SK-N-SH (cell line): ENCODE measurements at regions not wholly inside any gene's neighbourhood (a gene's known extent, or its start where the extent isn't known, plus 50 kb on each side); places are given as distances from the start of the nearest gene placed in this dataset.

ENCODE experiments used
- CTCF ChIA-PET: fragments of 300-600, 350-600 bp; formaldehyde crosslinking; extraction: SDS; loops from one replicate; lab custom pipeline; 2021; lab: Yijun Ruan, JAX
- POLR2A ChIA-PET: fragments of 350-600 bp; sonication (Branson Sonifier 250); formaldehyde crosslinking; extraction: SDS; loops from one replicate; lab custom pipeline; 2020; ENCODE audit warnings: antibody characterized with exemption, inconsistent platforms; lab: Yijun Ruan, JAX
- DNase-seq: peaks from one replicate; pipeline ENCODE4 v3.0.0; 2012
- H2AFZ ChIP-seq: fragments of 200-600 bp; sonication (generic); 2 replicates; pipeline ENCODE4 v1.8.1; 2016; ENCODE audit warnings: antibody characterized with exemption, mild to moderate bottlenecking, low read depth
- H3F3A ChIP-seq: fragments of 200-600 bp; sonication (generic); replicated peaks from 2 replicates; pipeline ENCODE3; 2016; ENCODE audit warnings: antibody characterized with exemption, mild to moderate bottlenecking; ENCODE audit not compliant: insufficient read depth
- H3K27ac ChIP-seq, 2 experiments: fragments of 200-500 bp in 1 of 2; fragments of 200-600 bp in 1 of 2; sonication (Bioruptor generic) in 1 of 2; sonication (generic), shearing (Covaris generic) in 1 of 2; 2 replicates each; pipeline versions ENCODE4 v1.5.1 to v1.6.1; 2014 to 2016; ENCODE audit warnings: low read depth in 2 of 2, inconsistent platforms in 1 of 2, low read length in 1 of 2, mild to moderate bottlenecking in 1 of 2, mixed read lengths in 1 of 2
- H3K27me3 ChIP-seq: fragments of 200-600 bp; sonication (generic), shearing (Covaris generic); 2 replicates; pipeline ENCODE4 v1.6.1; 2016; ENCODE audit warnings: mixed run types; ENCODE audit not compliant: insufficient read depth
- H3K36me3 ChIP-seq, 2 experiments: fragments of 200-500 bp in 1 of 2; fragments of 200-600 bp in 1 of 2; sonication (Bioruptor generic) in 1 of 2; sonication (generic) in 1 of 2; replicated peaks in 1 of 2; 2 replicates each; pipeline versions ENCODE3 to v1.5.1; 2014 to 2016; ENCODE audit warnings: low read length in 1 of 2, mild to moderate bottlenecking in 1 of 2; ENCODE audit not compliant: insufficient read depth in 2 of 2, control insufficient read depth in 1 of 2
- H3K4me1 ChIP-seq, 2 experiments: fragments of 200-500 bp in 1 of 2; fragments of 200-600 bp in 1 of 2; sonication (Bioruptor generic) in 1 of 2; sonication (generic), shearing (Covaris generic) in 1 of 2; 2 replicates each; pipeline versions ENCODE4 v1.5.1 to v1.6.1; 2014 to 2016; ENCODE audit warnings: low read depth in 1 of 2, low read length in 1 of 2, mixed run types in 1 of 2; ENCODE audit not compliant: insufficient read depth in 2 of 2, control insufficient read depth in 1 of 2
- H3K4me2 ChIP-seq: fragments of 200-600 bp; sonication (generic), shearing (Covaris generic); 2 replicates; pipeline ENCODE4 v1.6.1; 2017; ENCODE audit warnings: mixed run types
- H3K4me3 ChIP-seq, 2 experiments: fragments of 200-500 bp in 1 of 2; fragments of 200-600 bp in 1 of 2; sonication (Bioruptor generic) in 1 of 2; sonication (generic), shearing (Covaris generic) in 1 of 2; 2 replicates each; pipeline versions ENCODE4 v1.5.1 to v1.8.1; 2014 to 2016; ENCODE audit warnings: low read depth in 2 of 2, inconsistent platforms in 1 of 2, low read length in 1 of 2, mild to moderate bottlenecking in 1 of 2, mixed read lengths in 1 of 2, moderate library complexity in 1 of 2
- H3K79me2 ChIP-seq: fragments of 200-600 bp; sonication (generic); 2 replicates; pipeline ENCODE4 v1.8.1; 2017; ENCODE audit warnings: mild to moderate bottlenecking; ENCODE audit not compliant: insufficient read depth
- H3K9ac ChIP-seq: fragments of 200-600 bp; sonication (generic); 2 replicates; pipeline ENCODE4 v1.6.1; 2017; ENCODE audit warnings: mixed run types
- H3K9me2 ChIP-seq: fragments of 200-600 bp; sonication (generic); 2 replicates; pipeline ENCODE4 v1.6.1; 2017; ENCODE audit warnings: mixed run types
- H3K9me3 ChIP-seq: fragments of 200-600 bp; sonication (generic); 2 replicates; pipeline ENCODE4 v1.6.1; 2017; ENCODE audit warnings: mixed run types, mild to moderate bottlenecking, moderate library complexity
- H4K20me1 ChIP-seq: fragments of 200-600 bp; sonication (generic); 2 replicates; pipeline ENCODE4 v1.6.1; 2017; ENCODE audit warnings: mild to moderate bottlenecking, mixed run types; ENCODE audit not compliant: insufficient read depth
- CHD2 ChIP-seq: fragments of 150-350 bp; IDR thresholded peaks from 2 replicates; pipeline ENCODE4 v1.6.1; 2018; ENCODE audit warnings: low read length; ENCODE audit not compliant: partially characterized antibody
- ELF1 ChIP-seq: IDR thresholded peaks from 2 replicates; pipeline ENCODE4 v1.4.0; 2012
- EP300 ChIP-seq, 2 experiments: IDR thresholded peaks; 2 replicates each; pipeline versions ENCODE4 v1.4.0 to v1.6.1; 2012; ENCODE audit warnings: borderline replicate concordance in 1 of 2, low read depth in 1 of 2, low read length in 1 of 2
- EZH2phosphoT487 ChIP-seq: fragments of 200-600 bp; sonication (generic); IDR thresholded peaks from 2 replicates; pipeline ENCODE4 v1.6.1; 2017; ENCODE audit warnings: low read depth, mixed run types, mild to moderate bottlenecking, antibody characterized with exemption, moderate library complexity, borderline replicate concordance
- FOSL2 ChIP-seq: IDR thresholded peaks from 2 replicates; pipeline ENCODE4 v1.4.0; 2012; ENCODE audit warnings: low read depth, mild to moderate bottlenecking, moderate library complexity, borderline replicate concordance
- GABPA ChIP-seq: IDR thresholded peaks from 2 replicates; pipeline ENCODE4 v1.4.0; 2012; ENCODE audit warnings: low read depth, mild to moderate bottlenecking
- GATA2 ChIP-seq: sonication (generic); formaldehyde crosslinking; IDR thresholded peaks from 2 replicates; pipeline ENCODE4 v1.5.0; 2020; ENCODE audit warnings: mild to moderate bottlenecking, missing genetic modification reagents
- JUND ChIP-seq: IDR thresholded peaks from 2 replicates; pipeline ENCODE4 v1.4.0; 2012
- POLR2AphosphoS5 ChIP-seq: IDR thresholded peaks from 2 replicates; pipeline ENCODE4 v1.6.1; 2012; ENCODE audit warnings: low read depth, low read length
- RAD21 ChIP-seq: IDR thresholded peaks from 2 replicates; pipeline ENCODE4 v1.6.1; 2012; ENCODE audit warnings: mild to moderate bottlenecking, low read length
- RFX5 ChIP-seq: IDR thresholded peaks from 2 replicates; pipeline ENCODE4 v1.6.1; 2012; ENCODE audit warnings: mild to moderate bottlenecking, improper control_type of control experiment, low read length
- TAF1 ChIP-seq: IDR thresholded peaks from 2 replicates; pipeline ENCODE4 v1.6.1; 2012; ENCODE audit warnings: low read depth, mild to moderate bottlenecking, low read length, moderate library complexity, borderline replicate concordance
- TCF12 ChIP-seq: IDR thresholded peaks from 2 replicates; pipeline ENCODE4 v1.4.0; 2012
- TEAD4 ChIP-seq: IDR thresholded peaks from 2 replicates; pipeline ENCODE4 v1.4.0; 2012; ENCODE audit warnings: mild to moderate bottlenecking, borderline replicate concordance; ENCODE audit not compliant: insufficient read depth
- WGBS: methylation state at CpG from one replicate; pipeline ENCODE4 v1.1.6; 2017; ENCODE audit warnings: low lambda C conversion rate; 5-methylcytosine and 5-hydroxymethylcytosine counted together
- TF ChIP-seq, protein P1 (sequence below): fragments of 150-350 bp; IDR thresholded peaks from 2 replicates; pipeline ENCODE4 v1.6.1; 2017; ENCODE audit warnings: antibody characterized with exemption, low read length, low read depth, borderline replicate concordance
- TF ChIP-seq, protein P2 (sequence below): IDR thresholded peaks from 2 replicates; pipeline ENCODE4 v1.6.1; 2012; ENCODE audit warnings: mild to moderate bottlenecking, low read depth, low read length, moderate library complexity
- TF ChIP-seq, protein P3 (sequence below): IDR thresholded peaks from 2 replicates; pipeline ENCODE4 v1.4.0; 2012; ENCODE audit warnings: low read depth, borderline replicate concordance
- TF ChIP-seq, protein P4 (sequence below): fragments of 150-350 bp; IDR thresholded peaks from 2 replicates; pipeline ENCODE4 v1.6.1; 2016; ENCODE audit warnings: mild to moderate bottlenecking, low read depth, low read length

DNA sequence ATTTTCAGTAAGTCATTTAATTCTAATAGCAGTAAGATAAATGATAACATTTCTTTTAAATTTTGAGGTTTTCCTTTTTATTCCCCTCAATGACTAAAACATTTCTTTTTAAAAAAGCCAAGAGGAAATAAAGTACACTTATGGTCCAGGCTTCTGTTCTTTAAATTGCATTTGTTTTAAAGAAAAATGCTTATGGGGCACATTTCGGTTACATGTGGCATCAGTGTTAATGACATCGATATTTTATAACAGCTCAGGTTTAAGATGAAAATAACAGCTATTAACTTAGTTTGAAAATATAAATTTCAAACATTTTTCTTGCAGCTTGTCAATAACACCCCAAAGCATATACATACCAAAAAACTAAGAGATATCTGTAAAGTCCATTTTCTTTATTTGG, 1161.1 kb downstream of the PCDH18 start:
- ChIA-PET POLR2A (no interaction called here), CTCF (no interaction called here)
- no peaks in the 10 kb centered on the region for H3K9me3 ChIP-seq
- DNase-seq = no peak
- H2AFZ ChIP-seq = no peak overlapping the region
- H4K20me1 ChIP-seq = no peaks in the 10 kb centered on the region
- 69% methylated on average over 2 of the region's 2 CpGs for WGBS
- H3K4me2 ChIP-seq = no peak overlapping the region
- no peak overlapping the region for H3K4me3 ChIP-seq
- H3K79me2 ChIP-seq = no peaks in the 10 kb centered on the region
- no peak overlapping the region for H3K27ac ChIP-seq
- H3K9me2 ChIP-seq = no peaks in the 10 kb centered on the region
- H3K4me1 ChIP-seq = no peaks in the 10 kb centered on the region; a peak in 1 of 4 replicates
- H3K27me3 ChIP-seq = no peaks in the 10 kb centered on the region
- no peaks in the 10 kb centered on the region for H3K36me3 ChIP-seq
- H3F3A ChIP-seq = no peaks in the 10 kb centered on the region
- TF ChIP-seq, protein P1, sequence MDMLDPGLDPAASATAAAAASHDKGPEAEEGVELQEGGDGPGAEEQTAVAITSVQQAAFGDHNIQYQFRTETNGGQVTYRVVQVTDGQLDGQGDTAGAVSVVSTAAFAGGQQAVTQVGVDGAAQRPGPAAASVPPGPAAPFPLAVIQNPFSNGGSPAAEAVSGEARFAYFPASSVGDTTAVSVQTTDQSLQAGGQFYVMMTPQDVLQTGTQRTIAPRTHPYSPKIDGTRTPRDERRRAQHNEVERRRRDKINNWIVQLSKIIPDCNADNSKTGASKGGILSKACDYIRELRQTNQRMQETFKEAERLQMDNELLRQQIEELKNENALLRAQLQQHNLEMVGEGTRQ = no peak
- no peak overlapping the region for H3K9ac ChIP-seq

DNA sequence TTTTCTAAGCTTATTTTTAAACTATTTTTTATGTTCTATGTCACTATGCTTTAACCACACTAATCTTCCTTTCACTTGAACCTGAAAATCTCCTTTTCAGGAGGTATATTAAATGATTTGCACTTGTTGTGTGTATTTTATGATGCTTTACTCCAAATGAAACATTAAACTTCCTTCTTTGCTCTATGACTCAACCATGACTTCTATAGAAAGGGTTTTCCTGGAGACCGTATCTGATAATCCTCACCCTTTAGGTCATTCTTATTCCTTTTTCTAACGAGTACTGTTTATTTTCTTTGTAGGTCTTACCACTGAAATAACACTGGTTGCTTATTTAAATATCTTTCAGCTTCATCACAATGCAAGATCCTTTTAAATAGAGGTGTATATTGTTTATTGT, 1163.2 kb downstream of the PCDH18 start:
- Histone ChIP-seq H4K20me1 (no peaks in the 10 kb centered on the region), H3K79me2 (no peaks in the 10 kb centered on the region), H3K4me2 (no peak overlapping the region), H3F3A (no peaks in the 10 kb centered on the region), H3K4me3 (0 out of 4 replicates have a peak overlapping the region, but pooled peaks of 1 of the 2 experiments have one; percentile 16), H3K27me3 (no peaks in the 10 kb centered on the region), H3K27ac (no peak overlapping the region), H3K4me1 (no peaks in the 10 kb centered on the region; a peak in 1 of 4 replicates), H3K9me3 (no peaks in the 10 kb centered on the region)
- CTCF ChIA-PET = interaction anchor here (1.3 kb wide), 1 partner anchor 11 kb away, joined by 7 read pairs; no protein-coding TSS in a partner anchor
- no peak for DNase-seq
- POLR2A ChIA-PET = no interaction called here
- no peak for TF ChIP-seq TCF12
- no peak for TF ChIP-seq EZH2phosphoT487
- no peak for TF ChIP-seq CHD2
- TF ChIP-seq ELF1 = no peak
- no peak for TF ChIP-seq JUND
- TF ChIP-seq, protein P2, sequence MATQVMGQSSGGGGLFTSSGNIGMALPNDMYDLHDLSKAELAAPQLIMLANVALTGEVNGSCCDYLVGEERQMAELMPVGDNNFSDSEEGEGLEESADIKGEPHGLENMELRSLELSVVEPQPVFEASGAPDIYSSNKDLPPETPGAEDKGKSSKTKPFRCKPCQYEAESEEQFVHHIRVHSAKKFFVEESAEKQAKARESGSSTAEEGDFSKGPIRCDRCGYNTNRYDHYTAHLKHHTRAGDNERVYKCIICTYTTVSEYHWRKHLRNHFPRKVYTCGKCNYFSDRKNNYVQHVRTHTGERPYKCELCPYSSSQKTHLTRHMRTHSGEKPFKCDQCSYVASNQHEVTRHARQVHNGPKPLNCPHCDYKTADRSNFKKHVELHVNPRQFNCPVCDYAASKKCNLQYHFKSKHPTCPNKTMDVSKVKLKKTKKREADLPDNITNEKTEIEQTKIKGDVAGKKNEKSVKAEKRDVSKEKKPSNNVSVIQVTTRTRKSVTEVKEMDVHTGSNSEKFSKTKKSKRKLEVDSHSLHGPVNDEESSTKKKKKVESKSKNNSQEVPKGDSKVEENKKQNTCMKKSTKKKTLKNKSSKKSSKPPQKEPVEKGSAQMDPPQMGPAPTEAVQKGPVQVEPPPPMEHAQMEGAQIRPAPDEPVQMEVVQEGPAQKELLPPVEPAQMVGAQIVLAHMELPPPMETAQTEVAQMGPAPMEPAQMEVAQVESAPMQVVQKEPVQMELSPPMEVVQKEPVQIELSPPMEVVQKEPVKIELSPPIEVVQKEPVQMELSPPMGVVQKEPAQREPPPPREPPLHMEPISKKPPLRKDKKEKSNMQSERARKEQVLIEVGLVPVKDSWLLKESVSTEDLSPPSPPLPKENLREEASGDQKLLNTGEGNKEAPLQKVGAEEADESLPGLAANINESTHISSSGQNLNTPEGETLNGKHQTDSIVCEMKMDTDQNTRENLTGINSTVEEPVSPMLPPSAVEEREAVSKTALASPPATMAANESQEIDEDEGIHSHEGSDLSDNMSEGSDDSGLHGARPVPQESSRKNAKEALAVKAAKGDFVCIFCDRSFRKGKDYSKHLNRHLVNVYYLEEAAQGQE = no peak
- TF ChIP-seq, protein P3, sequence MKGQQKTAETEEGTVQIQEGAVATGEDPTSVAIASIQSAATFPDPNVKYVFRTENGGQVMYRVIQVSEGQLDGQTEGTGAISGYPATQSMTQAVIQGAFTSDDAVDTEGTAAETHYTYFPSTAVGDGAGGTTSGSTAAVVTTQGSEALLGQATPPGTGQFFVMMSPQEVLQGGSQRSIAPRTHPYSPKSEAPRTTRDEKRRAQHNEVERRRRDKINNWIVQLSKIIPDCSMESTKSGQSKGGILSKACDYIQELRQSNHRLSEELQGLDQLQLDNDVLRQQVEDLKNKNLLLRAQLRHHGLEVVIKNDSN = no peak
- no peak for TF ChIP-seq POLR2AphosphoS5
- no peak for TF ChIP-seq TAF1
- TF ChIP-seq GABPA = no peak
- TF ChIP-seq RAD21 = no peak
- TF ChIP-seq, protein P4, sequence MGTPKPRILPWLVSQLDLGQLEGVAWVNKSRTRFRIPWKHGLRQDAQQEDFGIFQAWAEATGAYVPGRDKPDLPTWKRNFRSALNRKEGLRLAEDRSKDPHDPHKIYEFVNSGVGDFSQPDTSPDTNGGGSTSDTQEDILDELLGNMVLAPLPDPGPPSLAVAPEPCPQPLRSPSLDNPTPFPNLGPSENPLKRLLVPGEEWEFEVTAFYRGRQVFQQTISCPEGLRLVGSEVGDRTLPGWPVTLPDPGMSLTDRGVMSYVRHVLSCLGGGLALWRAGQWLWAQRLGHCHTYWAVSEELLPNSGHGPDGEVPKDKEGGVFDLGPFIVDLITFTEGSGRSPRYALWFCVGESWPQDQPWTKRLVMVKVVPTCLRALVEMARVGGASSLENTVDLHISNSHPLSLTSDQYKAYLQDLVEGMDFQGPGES = no peak
- no peak for TF ChIP-seq TEAD4
- TF ChIP-seq EP300 (IDR thresholded peaks at IDR 0.05; ENCODE audit: borderline replicate concordance in 1 of 2, low read depth in 1 of 2, low read length in 1 of 2) = no peak
- TF ChIP-seq FOSL2 = no peak
- TF ChIP-seq, protein P1 = no peak
- no peak for TF ChIP-seq GATA2 (CRISPR knock-in tag)
- TF ChIP-seq RFX5 = no peak
- TF ChIP-seq, all 33 proteins: peak for 0
- H3K36me3 ChIP-seq = no peaks in the 10 kb centered on the region
- no peak overlapping the region for H3K9ac ChIP-seq
- 48% methylated on average over 2 of the region's 2 CpGs for WGBS
- H2AFZ ChIP-seq = no peak overlapping the region
- no peaks in the 10 kb centered on the region for H3K9me2 ChIP-seq
